ENCODE measurements at regions not wholly inside any gene's neighbourhood (a gene's known extent, or its start where the extent isn't known, plus 50 kb on each side); places are given as distances from the start of the nearest gene placed in this dataset.

- DNase-seq (ENCODE audit: low read depth, low spot score), result peak; percentile 3
These were observed 159.4 kb upstream of the GBE1 start for GRCh38 chr3:81920816-81921215.

GRCh38 chr3:81916890-81917289, 155.4 kb upstream of the GBE1 start:
- DNase-seq (ENCODE audit: low read depth, low spot score), result no peak

GRCh38 chr3:81913886-81914663, 152.6 kb upstream of the GBE1 start:
- no peak for DNase-seq (ENCODE audit: low read depth, low spot score)

GRCh38 chr3:81911221-81911620, 149.8 kb upstream of the GBE1 start:
- no peak for DNase-seq (ENCODE audit: low read depth, low spot score)

GRCh38 chr3:81910244-81910852, 148.9 kb upstream of the GBE1 start:
- peak; percentile 6 for DNase-seq (ENCODE audit: low read depth, low spot score)

- no peak for DNase-seq (ENCODE audit: low read depth, low spot score)
These were observed 148.4 kb upstream of the GBE1 start for GRCh38 chr3:81909796-81910195.

GRCh38 chr3:81908561-81908960, 147.1 kb upstream of the GBE1 start:
- DNase-seq (ENCODE audit: low read depth, low spot score), result no peak

- DNase-seq (ENCODE audit: low read depth, low spot score), result no peak
These were observed 136.9 kb upstream of the GBE1 start for GRCh38 chr3:81898336-81898735.

- no peak for DNase-seq (ENCODE audit: low read depth, low spot score)
These were observed 133.2 kb upstream of the GBE1 start for GRCh38 chr3:81894598-81894997.

GRCh38 chr3:81891055-81891895, 129.8 kb upstream of the GBE1 start:
- no peak for DNase-seq (ENCODE audit: low read depth, low spot score)

- no peak for DNase-seq (ENCODE audit: low read depth, low spot score)
These were observed 127.6 kb upstream of the GBE1 start for GRCh38 chr3:81888914-81889557.

- DNase-seq (ENCODE audit: low read depth, low spot score), result no peak
These were observed 126.0 kb upstream of the GBE1 start for GRCh38 chr3:81887448-81887847.

- DNase-seq (ENCODE audit: low read depth, low spot score), result no peak
These were observed 124.6 kb upstream of the GBE1 start for GRCh38 chr3:81886081-81886480.

GRCh38 chr3:81884791-81885190, 123.3 kb upstream of the GBE1 start:
- DNase-seq (ENCODE audit: low read depth, low spot score), result no peak

GRCh38 chr3:81876826-81877225, 115.4 kb upstream of the GBE1 start:
- no peak for DNase-seq (ENCODE audit: low read depth, low spot score)

GRCh38 chr3:81874738-81875137, 113.3 kb upstream of the GBE1 start:
- DNase-seq (ENCODE audit: low read depth, low spot score), result no peak

GRCh38 chr3:81872566-81872965, 111.1 kb upstream of the GBE1 start:
- DNase-seq (ENCODE audit: low read depth, low spot score), result no peak

- no peak for DNase-seq (ENCODE audit: low read depth, low spot score)
These were observed 110.1 kb upstream of the GBE1 start for GRCh38 chr3:81871358-81872155.

- DNase-seq (ENCODE audit: low read depth, low spot score), result no peak
These were observed 107.9 kb upstream of the GBE1 start for GRCh38 chr3:81869382-81869781.

GRCh38 chr3:81868597-81868996, 107.2 kb upstream of the GBE1 start:
- DNase-seq (ENCODE audit: low read depth, low spot score), result no peak

- DNase-seq (ENCODE audit: low read depth, low spot score), result no peak
These were observed 106.4 kb upstream of the GBE1 start for GRCh38 chr3:81867875-81868274.

Measured in smooth muscle cell of the brain vasculature (primary cell).